Ovary (tissue), 7 donors: ENCODE measurements at regions not wholly inside any gene's neighbourhood (a gene's known extent, or its start where the extent isn't known, plus 50 kb on each side); places are given as distances from the start of the nearest gene placed in this dataset.
"Not testable (repeated sequence)": the region's sequence is repeated elsewhere in the genome, so short reads cannot be mapped to it uniquely, and the experiment has no call there.

Source experiments
- DNase-seq, 5 donors: peaks; one replicate each; pipeline ENCODE4 v3.0.0-alpha.2; 2019 to 2020
- H3K27ac ChIP-seq, 2 donors: fragments of 200-600 bp; one replicate each; pipeline versions ENCODE4 v1.5.1 to v1.8.0; 2019 to 2022
- H3K27me3 ChIP-seq: fragments of 200-600 bp; one replicate; pipeline ENCODE4 v1.8.0; 2022
- H3K36me3 ChIP-seq: fragments of 200-600 bp; sonication (generic); one replicate; pipeline ENCODE4 v1.5.1; 2019
- H3K4me1 ChIP-seq: one replicate; pipeline ENCODE4 v1.8.1; 2013; ENCODE audit warnings: mild to moderate bottlenecking, moderate library complexity; ENCODE audit not compliant: insufficient read depth
- H3K4me3 ChIP-seq: fragments of 200-600 bp; sonication (generic); one replicate; pipeline ENCODE4 v1.5.1; 2017
- H3K9me3 ChIP-seq, 2 donors: fragments of 200-600 bp in 1 of 2; sonication (generic) in 1 of 2; one replicate each; pipeline versions ENCODE4 v1.5.1 to v1.8.1; 2013 to 2019; ENCODE audit warnings: mild to moderate bottlenecking in 1 of 2, moderate library complexity in 1 of 2
- CTCF ChIP-seq, 3 donors: fragments of 450-650 bp in 2 of 3; fragments of 200-600 bp in 1 of 3; IDR thresholded peaks; one replicate each; pipeline versions ENCODE4 v1.5.1 to v1.8.0; 2016 to 2022; ENCODE audit warnings: antibody characterized with exemption in 3 of 3, mild to moderate bottlenecking in 1 of 3
- EP300 ChIP-seq: sonication (generic); formaldehyde crosslinking; IDR thresholded peaks from one replicate; pipeline ENCODE4 v1.6.1; 2017; ENCODE audit warnings: antibody characterized with exemption
- POLR2A ChIP-seq: fragments of 450-650 bp; IDR thresholded peaks from one replicate; pipeline ENCODE4 v1.6.1; 2017; ENCODE audit warnings: antibody characterized with exemption, mild to moderate bottlenecking, moderate library complexity
- WGBS, 3 donors: extraction: QIAGEN DNeasy Blood & Tissue Kit in 1 of 3; methylation state at CpG; one replicate each; pipeline versions ENCODE4 v1.1.5 to v1.1.7; 2013 to 2017; 5-methylcytosine and 5-hydroxymethylcytosine counted together
- intact Hi-C, 4 donors: fragments of 100-400 bp; cut with DNase I; formaldehyde crosslinking; loops; one replicate each; pipeline versions ENCODE4 v1.11.0 to v1.15.1; 2022 to 2023
- donor health status: DM: no; HTN: no; CAD: no; lungs with moderate emphysema.
- donor health status: DM: no; HTN: no; CAD: no.
- donor health status: Bipolar disorder and iron deficiency.
- donor health status: DM: no; HTN: no; CAD: no.
- donor health status: DM: yes; HTN: yes; CAD: no.

- intact Hi-C loops = no loop called here
- WGBS, 3 donors = 37 to 52% (median 44%) methylated on average over 5 of the region's 5 CpGs
- no peaks in the 10 kb centered on the region for H3K27me3 ChIP-seq
- no peaks in the 10 kb centered on the region for H3K9me3 ChIP-seq
- no peak for TF ChIP-seq CTCF (IDR thresholded peaks at IDR 0.05)
- no peak for TF ChIP-seq POLR2A
- no peak for TF ChIP-seq EP300
- H3K27ac ChIP-seq = no peak overlapping the region
- H3K4me1 ChIP-seq = no peaks in the 10 kb centered on the region
- DNase-seq = no peak
- H3K4me3 ChIP-seq = no peak overlapping the region
- H3K36me3 ChIP-seq = no peaks in the 10 kb centered on the region
These were observed 274.6 kb downstream of the ANXA1 start for GRCh38 chr9:73426269-73426668.

- no peak for DNase-seq
- H3K27me3 ChIP-seq = no peaks in the 10 kb centered on the region
- WGBS, 3 donors = 65 to 75% (median 73%) methylated on average over 2 of the region's 2 CpGs
- H3K4me3 ChIP-seq = no peak overlapping the region
- intact Hi-C loops = no loop called here
- TF ChIP-seq EP300 (no peak), CTCF (IDR thresholded peaks at IDR 0.05) (no peak), POLR2A (no peak)
- H3K9me3 ChIP-seq = no peaks in the 10 kb centered on the region
- H3K4me1 ChIP-seq = no peaks in the 10 kb centered on the region
- H3K36me3 ChIP-seq = no peaks in the 10 kb centered on the region
- no peak overlapping the region for H3K27ac ChIP-seq
These were observed 283.2 kb downstream of the ANXA1 start for GRCh38 chr9:73434826-73435225.

- TF ChIP-seq EP300 (no peak), CTCF (IDR thresholded peaks at IDR 0.05) (no peak), POLR2A (no peak)
- H3K4me1 ChIP-seq = no peaks in the 10 kb centered on the region
- WGBS, 3 donors = 56 to 66% (median 61%) methylated on average over 1 of the region's 1 CpG
These were observed 286.1 kb downstream of the ANXA1 start for GRCh38 chr9:73437758-73438157.

GRCh38 chr9:73439839-73440238, 288.2 kb downstream of the ANXA1 start:
- H3K9me3 ChIP-seq, DNase-seq, H3K4me1 ChIP-seq, H3K4me3 ChIP-seq, intact Hi-C loops, H3K36me3 ChIP-seq, H3K27me3 ChIP-seq, H3K27ac ChIP-seq: not testable (repeated sequence)
- WGBS, 3 donors = 89 to 92% (median 90%) methylated on average over 6 of the region's 6 CpGs

More at GRCh38 chr9:73437758-73438157, 286.1 kb downstream of the ANXA1 start:
- intact Hi-C loops = no loop called here
- no peaks in the 10 kb centered on the region for H3K36me3 ChIP-seq
- DNase-seq = no peak
- no peak overlapping the region for H3K4me3 ChIP-seq
- H3K27ac ChIP-seq = no peak overlapping the region
- H3K9me3 ChIP-seq = no peaks in the 10 kb centered on the region
- H3K27me3 ChIP-seq = no peaks in the 10 kb centered on the region

GRCh38 chr9:73441223-73441622, 289.6 kb downstream of the ANXA1 start:
- Histone ChIP-seq H3K27me3 (no peaks in the 10 kb centered on the region), H3K36me3 (no peaks in the 10 kb centered on the region), H3K4me1 (no peaks in the 10 kb centered on the region), H3K4me3 (no peak overlapping the region), H3K9me3 (no peaks in the 10 kb centered on the region), H3K27ac (no peak overlapping the region)
- WGBS, 3 donors = 72 to 92% (median 87%) methylated on average over 1 of the region's 1 CpG
- DNase-seq = no peak
- TF ChIP-seq EP300 (no peak), CTCF (IDR thresholded peaks at IDR 0.05) (no peak), POLR2A (no peak)
- intact Hi-C loops = no loop called here
